AG04450 (cell line): ENCODE measurements at regions not wholly inside any gene's neighbourhood (a gene's known extent, or its start where the extent isn't known, plus 50 kb on each side); places are given as distances from the start of the nearest gene placed in this dataset.

ENCODE experiments used
- CTCF ChIA-PET: fragments of 300-600, 350-600 bp; formaldehyde crosslinking; extraction: SDS; loops from one replicate; lab custom pipeline; 2022; ENCODE audit warnings: antibody characterized with exemption, inconsistent platforms; lab: Charles Lee
- POLR2A ChIA-PET: fragments of 350-600 bp; formaldehyde crosslinking; extraction: SDS; loops from one replicate; lab custom pipeline; 2021; ENCODE audit warnings: antibody characterized with exemption, inconsistent platforms; lab: Yijun Ruan, JAX
- DNase-seq: peaks from one replicate; pipeline ENCODE4 v3.0.0-alpha.2; 2011; ENCODE audit warnings: low read depth, low spot score
- H3K27ac ChIP-seq: one replicate; pipeline ENCODE4 v1.5.1; 2012; ENCODE audit warnings: low read depth, low read length, control low read depth
- H3K27me3 ChIP-seq: one replicate; pipeline ENCODE4 v1.6.0; 2012; ENCODE audit warnings: low read length; ENCODE audit not compliant: control insufficient read depth, insufficient read depth
- H3K4me3 ChIP-seq: 2 replicates; pipeline ENCODE4 v1.5.1; 2011; ENCODE audit warnings: mild to moderate bottlenecking, low read depth, low read length, control low read depth
- H3K9me3 ChIP-seq: 2 replicates; pipeline ENCODE4 v1.5.1; 2012; ENCODE audit warnings: low read length; ENCODE audit not compliant: control insufficient read depth, insufficient read depth
- TF ChIP-seq, protein P1 (sequence below): IDR thresholded peaks from 2 replicates; pipeline ENCODE4 v1.5.1; 2011; ENCODE audit warnings: low read depth, low read length, control low read depth, inconsistent platforms

DNA sequence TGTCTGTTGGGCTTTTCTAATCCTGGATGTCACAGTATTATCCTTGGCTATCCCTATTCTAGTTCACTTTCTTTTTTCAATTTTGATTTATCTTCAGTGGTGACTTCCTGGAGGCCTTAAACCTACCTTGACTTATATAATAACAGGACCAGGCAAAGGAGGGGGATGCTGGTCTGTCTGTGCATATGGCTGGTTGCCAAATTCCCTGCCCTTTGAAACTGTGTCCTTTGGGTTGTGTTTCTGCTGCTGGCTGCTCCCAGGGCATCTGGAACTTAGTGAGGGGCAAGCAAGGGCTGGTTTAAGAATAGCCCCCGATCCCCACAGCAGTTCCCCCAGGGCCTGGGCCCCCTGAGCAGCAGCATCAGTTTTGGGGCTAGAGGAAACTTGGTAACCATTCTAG, 96.0 kb upstream of the MAX start:
- Histone ChIP-seq H3K4me3 (no peak overlapping the region), H3K27ac (no peak overlapping the region), H3K27me3 (peaks cover 2% of the 10 kb centered on the region), H3K9me3 (no peaks in the 10 kb centered on the region)
- TF ChIP-seq, protein P1, sequence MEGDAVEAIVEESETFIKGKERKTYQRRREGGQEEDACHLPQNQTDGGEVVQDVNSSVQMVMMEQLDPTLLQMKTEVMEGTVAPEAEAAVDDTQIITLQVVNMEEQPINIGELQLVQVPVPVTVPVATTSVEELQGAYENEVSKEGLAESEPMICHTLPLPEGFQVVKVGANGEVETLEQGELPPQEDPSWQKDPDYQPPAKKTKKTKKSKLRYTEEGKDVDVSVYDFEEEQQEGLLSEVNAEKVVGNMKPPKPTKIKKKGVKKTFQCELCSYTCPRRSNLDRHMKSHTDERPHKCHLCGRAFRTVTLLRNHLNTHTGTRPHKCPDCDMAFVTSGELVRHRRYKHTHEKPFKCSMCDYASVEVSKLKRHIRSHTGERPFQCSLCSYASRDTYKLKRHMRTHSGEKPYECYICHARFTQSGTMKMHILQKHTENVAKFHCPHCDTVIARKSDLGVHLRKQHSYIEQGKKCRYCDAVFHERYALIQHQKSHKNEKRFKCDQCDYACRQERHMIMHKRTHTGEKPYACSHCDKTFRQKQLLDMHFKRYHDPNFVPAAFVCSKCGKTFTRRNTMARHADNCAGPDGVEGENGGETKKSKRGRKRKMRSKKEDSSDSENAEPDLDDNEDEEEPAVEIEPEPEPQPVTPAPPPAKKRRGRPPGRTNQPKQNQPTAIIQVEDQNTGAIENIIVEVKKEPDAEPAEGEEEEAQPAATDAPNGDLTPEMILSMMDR, result no peak
- CTCF ChIA-PET, result no interaction called here
- POLR2A ChIA-PET, result no interaction called here
- DNase-seq, result no peak

DNA sequence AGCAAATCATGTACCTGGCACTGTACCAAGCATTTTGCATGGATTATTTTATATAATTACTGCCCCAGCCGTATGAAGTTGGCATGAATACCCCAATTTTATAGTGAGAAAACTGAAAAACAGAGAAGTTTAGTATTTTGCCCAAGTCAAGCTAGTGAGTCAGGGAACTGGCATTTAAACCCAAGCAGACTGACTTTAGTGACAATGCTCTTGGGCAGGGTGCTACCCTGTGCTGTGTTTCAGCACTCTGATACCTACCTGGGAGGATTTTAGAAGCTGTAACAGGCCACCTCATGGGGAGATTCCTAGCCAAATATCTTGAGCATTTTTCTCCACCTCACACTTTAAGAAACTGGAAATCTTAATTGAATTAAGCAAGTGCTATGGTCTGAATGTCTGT, 98.1 kb upstream of the MAX start:
- TF ChIP-seq, protein P1, result no peak

DNA sequence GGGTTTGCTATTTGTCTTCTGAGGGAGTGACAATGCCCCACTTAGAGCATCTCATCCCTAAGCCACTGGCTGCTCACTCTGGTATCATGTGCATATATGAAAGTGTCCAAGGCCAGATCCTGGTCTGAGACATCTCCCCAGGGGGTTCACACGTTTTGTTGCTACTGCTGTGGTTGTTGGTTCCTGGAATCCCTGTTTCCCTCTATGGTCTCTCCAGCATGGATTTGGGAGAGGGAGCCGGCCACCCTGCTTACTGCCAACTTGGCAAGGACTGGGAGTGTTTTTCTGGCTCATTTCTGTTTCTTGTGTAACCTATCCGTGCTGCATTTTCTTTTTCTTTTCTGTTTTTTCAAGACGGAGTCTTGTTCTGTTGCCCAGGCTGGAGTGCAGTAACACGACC, 101.3 kb upstream of the MAX start:
- H3K4me3 ChIP-seq, result no peak overlapping the region
- TF ChIP-seq, protein P1, result no peak
- no peaks in the 10 kb centered on the region for H3K9me3 ChIP-seq
- ChIA-PET CTCF (interaction anchor here (0.6 kb wide), 1 partner anchor 38 kb away, joined by 3 read pairs; no protein-coding TSS in a partner anchor), POLR2A (no interaction called here)
- H3K27me3 ChIP-seq, result no peaks in the 10 kb centered on the region
- H3K27ac ChIP-seq, result no peak overlapping the region
- DNase-seq, result no peak

More for the DNA sequence above, 98.1 kb upstream of the MAX start:
- no peak overlapping the region for H3K27ac ChIP-seq
- POLR2A ChIA-PET, result no interaction called here
- DNase-seq, result no peak
- H3K4me3 ChIP-seq, result no peak overlapping the region
- CTCF ChIA-PET, result interaction anchor here (1.1 kb wide), 1 partner anchor 211 kb away, joined by 3 read pairs; no protein-coding TSS in a partner anchor
- H3K9me3 ChIP-seq, result no peaks in the 10 kb centered on the region
- no peaks in the 10 kb centered on the region for H3K27me3 ChIP-seq

DNA sequence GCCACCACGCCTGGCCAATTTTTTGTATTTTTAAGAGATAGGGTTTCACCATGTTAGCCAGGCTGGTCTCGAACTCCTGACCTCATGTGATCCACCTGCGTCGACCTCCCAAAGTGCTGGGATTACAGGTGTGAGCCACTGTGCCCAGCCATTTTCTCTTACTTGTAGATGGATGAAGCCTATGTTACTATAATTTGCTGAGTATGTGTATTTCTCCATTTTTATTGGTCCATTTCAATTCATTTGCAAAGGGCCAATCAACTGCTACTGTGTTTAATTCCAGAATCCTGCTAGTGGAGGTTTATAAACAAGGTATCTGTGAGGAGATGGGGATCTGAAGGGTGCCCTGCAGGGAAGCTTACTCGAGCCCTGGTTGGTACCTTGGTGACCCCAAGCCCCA, 101.7 kb upstream of the MAX start:
- no peak overlapping the region for H3K27ac ChIP-seq
- TF ChIP-seq, protein P1, result no peak
- CTCF ChIA-PET, result no interaction called here
- POLR2A ChIA-PET, result no interaction called here
- H3K9me3 ChIP-seq, result no peaks in the 10 kb centered on the region
- H3K4me3 ChIP-seq, result no peak overlapping the region
- no peak for DNase-seq
- no peaks in the 10 kb centered on the region for H3K27me3 ChIP-seq

DNA sequence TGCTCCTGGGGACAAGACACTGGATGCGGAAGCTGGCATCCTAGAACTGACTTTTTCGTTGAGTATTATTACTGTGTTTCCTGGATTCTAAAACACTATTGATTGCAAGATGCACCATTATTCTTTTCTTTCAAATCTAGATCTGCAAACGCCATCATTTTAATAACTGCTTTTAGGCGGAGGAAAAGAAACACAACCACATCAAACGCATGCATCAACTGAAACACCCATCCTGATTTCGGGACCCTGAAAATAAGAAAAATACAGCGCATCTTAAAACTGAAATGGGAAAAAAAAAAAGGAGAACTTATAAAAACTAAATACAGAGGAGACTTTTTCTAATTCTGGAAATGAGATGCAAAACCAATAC, 103.7 kb upstream of the MAX start:
- Histone ChIP-seq H3K27me3 (no peaks in the 10 kb centered on the region), H3K9me3 (no peaks in the 10 kb centered on the region), H3K4me3 (no peak overlapping the region), H3K27ac (no peak overlapping the region)
- ChIA-PET CTCF (interaction anchor here (0.6 to 1.7 kb wide), 2 partner anchors 12 to 206 kb away, joined by 4 to 10 read pairs; no protein-coding TSS in a partner anchor), POLR2A (no interaction called here)
- DNase-seq, result no peak
- TF ChIP-seq, protein P1, result no peak
